ENCODE measurements at regions not wholly inside any gene's neighbourhood (a gene's known extent, or its start where the extent isn't known, plus 50 kb on each side); places are given as distances from the start of the nearest gene placed in this dataset.

GRCh38 chr20:12055161-12055560 is 137.5 kb downstream of the BTBD3 start:
- Histone ChIP-seq H3K9me3 (ENCODE audit: control insufficient read depth, low read length) (peaks cover 5% of the 10 kb centered on the region), H3K4me1 (ENCODE audit: control insufficient read depth, insufficient read depth, low read length) (no peaks in the 10 kb centered on the region), H3K36me3 (ENCODE audit: control insufficient read depth, insufficient read depth, low read length, severe bottlenecking) (no peaks in the 10 kb centered on the region), H3K27me3 (replicated peaks; ENCODE audit: control insufficient read depth, insufficient read depth, low read length) (no peaks in the 10 kb centered on the region), H3K9ac (ENCODE audit: low read length) (no peak overlapping the region), H3K4me3 (ENCODE audit: low read length) (no peak overlapping the region)
- DNase-seq (ENCODE audit: low read depth) = no peak

GRCh38 chr20:12056839-12057238 is 139.1 kb downstream of the BTBD3 start:
- no peaks in the 10 kb centered on the region for H3K27me3 ChIP-seq (replicated peaks; ENCODE audit: control insufficient read depth, insufficient read depth, low read length)
- H3K9me3 ChIP-seq (ENCODE audit: control insufficient read depth, low read length) = peaks cover 5% of the 10 kb centered on the region
- no peak overlapping the region for H3K9ac ChIP-seq (ENCODE audit: low read length)
- no peaks in the 10 kb centered on the region for H3K36me3 ChIP-seq (ENCODE audit: control insufficient read depth, insufficient read depth, low read length, severe bottlenecking)
- H3K4me3 ChIP-seq (ENCODE audit: low read length) = no peak overlapping the region
- H3K4me1 ChIP-seq (ENCODE audit: control insufficient read depth, insufficient read depth, low read length) = no peaks in the 10 kb centered on the region
- no peak for DNase-seq (ENCODE audit: low read depth)

GRCh38 chr20:12057778-12058177 is 140.1 kb downstream of the BTBD3 start:
- Histone ChIP-seq H3K9ac (ENCODE audit: low read length) (no peak overlapping the region), H3K36me3 (ENCODE audit: control insufficient read depth, insufficient read depth, low read length, severe bottlenecking) (no peaks in the 10 kb centered on the region), H3K27me3 (replicated peaks; ENCODE audit: control insufficient read depth, insufficient read depth, low read length) (no peaks in the 10 kb centered on the region), H3K4me3 (ENCODE audit: low read length) (no peak overlapping the region), H3K4me1 (ENCODE audit: control insufficient read depth, insufficient read depth, low read length) (no peaks in the 10 kb centered on the region), H3K9me3 (ENCODE audit: control insufficient read depth, low read length) (peaks cover 5% of the 10 kb centered on the region)
- DNase-seq (ENCODE audit: low read depth) = no peak

GRCh38 chr20:12058216-12058615 is 140.5 kb downstream of the BTBD3 start:
- no peaks in the 10 kb centered on the region for H3K4me1 ChIP-seq (ENCODE audit: control insufficient read depth, insufficient read depth, low read length)
- H3K4me3 ChIP-seq (ENCODE audit: low read length) = no peak overlapping the region
- H3K36me3 ChIP-seq (ENCODE audit: control insufficient read depth, insufficient read depth, low read length, severe bottlenecking) = no peaks in the 10 kb centered on the region
- peak; percentile 4 for DNase-seq (ENCODE audit: low read depth)
- peaks cover 5% of the 10 kb centered on the region for H3K9me3 ChIP-seq (ENCODE audit: control insufficient read depth, low read length)
- no peak overlapping the region for H3K9ac ChIP-seq (ENCODE audit: low read length)
- no peaks in the 10 kb centered on the region for H3K27me3 ChIP-seq (replicated peaks; ENCODE audit: control insufficient read depth, insufficient read depth, low read length)

- H3K9ac ChIP-seq (ENCODE audit: low read length) = no peak overlapping the region
- peaks cover 19% of the 10 kb centered on the region for H3K9me3 ChIP-seq (ENCODE audit: control insufficient read depth, low read length)
- no peaks in the 10 kb centered on the region for H3K4me1 ChIP-seq (ENCODE audit: control insufficient read depth, insufficient read depth, low read length)
- H3K4me3 ChIP-seq (ENCODE audit: low read length) = no peak overlapping the region
- no peak for DNase-seq (ENCODE audit: low read depth)
- H3K27me3 ChIP-seq (replicated peaks; ENCODE audit: control insufficient read depth, insufficient read depth, low read length) = no peaks in the 10 kb centered on the region
- H3K36me3 ChIP-seq (ENCODE audit: control insufficient read depth, insufficient read depth, low read length, severe bottlenecking) = no peaks in the 10 kb centered on the region
Observed at GRCh38 chr20:12061466-12061865, 143.8 kb downstream of the BTBD3 start.

GRCh38 chr20:12063106-12063684 is 145.5 kb downstream of the BTBD3 start:
- H3K9me3 ChIP-seq (ENCODE audit: control insufficient read depth, low read length) = peaks cover 19% of the 10 kb centered on the region
- H3K4me1 ChIP-seq (ENCODE audit: control insufficient read depth, insufficient read depth, low read length) = no peaks in the 10 kb centered on the region
- H3K9ac ChIP-seq (ENCODE audit: low read length) = no peak overlapping the region
- H3K27me3 ChIP-seq (replicated peaks; ENCODE audit: control insufficient read depth, insufficient read depth, low read length) = no peaks in the 10 kb centered on the region
- no peak overlapping the region for H3K4me3 ChIP-seq (ENCODE audit: low read length)
- H3K36me3 ChIP-seq (ENCODE audit: control insufficient read depth, insufficient read depth, low read length, severe bottlenecking) = no peaks in the 10 kb centered on the region
- DNase-seq (ENCODE audit: low read depth) = no peak

GRCh38 chr20:12064540-12064939 is 146.8 kb downstream of the BTBD3 start:
- Histone ChIP-seq H3K4me1 (ENCODE audit: control insufficient read depth, insufficient read depth, low read length) (no peaks in the 10 kb centered on the region), H3K27me3 (replicated peaks; ENCODE audit: control insufficient read depth, insufficient read depth, low read length) (no peaks in the 10 kb centered on the region)
- DNase-seq (ENCODE audit: low read depth) = no peak

GRCh38 chr20:12067686-12068085 is 150.0 kb downstream of the BTBD3 start:
- Histone ChIP-seq H3K4me3 (ENCODE audit: low read length) (no peak overlapping the region), H3K4me1 (ENCODE audit: control insufficient read depth, insufficient read depth, low read length) (no peaks in the 10 kb centered on the region), H3K36me3 (ENCODE audit: control insufficient read depth, insufficient read depth, low read length, severe bottlenecking) (no peaks in the 10 kb centered on the region), H3K27me3 (replicated peaks; ENCODE audit: control insufficient read depth, insufficient read depth, low read length) (no peaks in the 10 kb centered on the region), H3K9ac (ENCODE audit: low read length) (no peak overlapping the region), H3K9me3 (ENCODE audit: control insufficient read depth, low read length) (peaks cover 13% of the 10 kb centered on the region)
- no peak for DNase-seq (ENCODE audit: low read depth)

More at GRCh38 chr20:12064540-12064939, 146.8 kb downstream of the BTBD3 start:
- H3K36me3 ChIP-seq (ENCODE audit: control insufficient read depth, insufficient read depth, low read length, severe bottlenecking) = no peaks in the 10 kb centered on the region
- peaks cover 13% of the 10 kb centered on the region for H3K9me3 ChIP-seq (ENCODE audit: control insufficient read depth, low read length)
- no peak overlapping the region for H3K9ac ChIP-seq (ENCODE audit: low read length)
- H3K4me3 ChIP-seq (ENCODE audit: low read length) = no peak overlapping the region

GRCh38 chr20:12068121-12068520 is 150.4 kb downstream of the BTBD3 start:
- no peaks in the 10 kb centered on the region for H3K27me3 ChIP-seq (replicated peaks; ENCODE audit: control insufficient read depth, insufficient read depth, low read length)

GRCh38 chr20:12069181-12069580 is 151.5 kb downstream of the BTBD3 start:
- no peaks in the 10 kb centered on the region for H3K27me3 ChIP-seq (replicated peaks; ENCODE audit: control insufficient read depth, insufficient read depth, low read length)
- H3K36me3 ChIP-seq (ENCODE audit: control insufficient read depth, insufficient read depth, low read length, severe bottlenecking) = no peaks in the 10 kb centered on the region
- DNase-seq (ENCODE audit: low read depth) = no peak
- no peak overlapping the region for H3K4me3 ChIP-seq (ENCODE audit: low read length)
- H3K9ac ChIP-seq (ENCODE audit: low read length) = no peak overlapping the region
- H3K4me1 ChIP-seq (ENCODE audit: control insufficient read depth, insufficient read depth, low read length) = no peaks in the 10 kb centered on the region
- H3K9me3 ChIP-seq (ENCODE audit: control insufficient read depth, low read length) = peaks cover 13% of the 10 kb centered on the region

More at GRCh38 chr20:12068121-12068520, 150.4 kb downstream of the BTBD3 start:
- DNase-seq (ENCODE audit: low read depth) = peak; percentile 14
- peaks cover 13% of the 10 kb centered on the region for H3K9me3 ChIP-seq (ENCODE audit: control insufficient read depth, low read length)
- H3K4me3 ChIP-seq (ENCODE audit: low read length) = no peak overlapping the region
- no peaks in the 10 kb centered on the region for H3K36me3 ChIP-seq (ENCODE audit: control insufficient read depth, insufficient read depth, low read length, severe bottlenecking)
- no peak overlapping the region for H3K9ac ChIP-seq (ENCODE audit: low read length)
- H3K4me1 ChIP-seq (ENCODE audit: control insufficient read depth, insufficient read depth, low read length) = no peaks in the 10 kb centered on the region

GRCh38 chr20:12072221-12072953 is 154.7 kb downstream of the BTBD3 start:
- Histone ChIP-seq H3K27me3 (replicated peaks; ENCODE audit: control insufficient read depth, insufficient read depth, low read length) (peaks cover 7% of the 10 kb centered on the region), H3K4me1 (ENCODE audit: control insufficient read depth, insufficient read depth, low read length) (no peaks in the 10 kb centered on the region)

GRCh38 chr20:12072954-12073264 is 155.2 kb downstream of the BTBD3 start:
- H3K4me1 ChIP-seq (ENCODE audit: control insufficient read depth, insufficient read depth, low read length) = peaks cover 2% of the 10 kb centered on the region
- DNase-seq (ENCODE audit: low read depth) = peak; percentile 6
- H3K9me3 ChIP-seq (ENCODE audit: control insufficient read depth, low read length) = no peaks in the 10 kb centered on the region
- H3K27me3 ChIP-seq (replicated peaks; ENCODE audit: control insufficient read depth, insufficient read depth, low read length) = peaks cover 7% of the 10 kb centered on the region
- no peak overlapping the region for H3K4me3 ChIP-seq (ENCODE audit: low read length)
- no peaks in the 10 kb centered on the region for H3K36me3 ChIP-seq (ENCODE audit: control insufficient read depth, insufficient read depth, low read length, severe bottlenecking)
- H3K9ac ChIP-seq (ENCODE audit: low read length) = no peak overlapping the region

More at GRCh38 chr20:12072221-12072953, 154.7 kb downstream of the BTBD3 start:
- no peak for DNase-seq (ENCODE audit: low read depth)
- Histone ChIP-seq H3K36me3 (ENCODE audit: control insufficient read depth, insufficient read depth, low read length, severe bottlenecking) (no peaks in the 10 kb centered on the region), H3K4me3 (ENCODE audit: low read length) (no peak overlapping the region), H3K9ac (ENCODE audit: low read length) (no peak overlapping the region), H3K9me3 (ENCODE audit: control insufficient read depth, low read length) (no peaks in the 10 kb centered on the region)

All from adipocyte (in vitro differentiated cells).